HG03378 (cell line): ENCODE measurements at regions not wholly inside any gene's neighbourhood (a gene's known extent, or its start where the extent isn't known, plus 50 kb on each side); places are given as distances from the start of the nearest gene placed in this dataset.

Experiments used
- ATAC-seq: cut with Tn5 transposase; IDR thresholded peaks from one replicate; pipeline ENCODE4 v1.9.1; 2021; ENCODE audit warnings: mild to moderate bottlenecking, moderate library complexity; ENCODE audit not compliant: unreplicated experiment

GRCh38 chr22:49142296-49142695 is 685.4 kb downstream of the BRD1 start:
- ATAC-seq, result no peak

- ATAC-seq, result no peak
Observed at GRCh38 chr22:49141761-49142160, 685.9 kb downstream of the BRD1 start.

- ATAC-seq, result no peak
Observed at GRCh38 chr22:49140911-49141665, 686.6 kb downstream of the BRD1 start.

- ATAC-seq, result no peak
Observed at GRCh38 chr22:49139492-49140151, 688.1 kb downstream of the BRD1 start.

GRCh38 chr22:49138250-49138790 is 689.4 kb downstream of the BRD1 start:
- ATAC-seq, result no peak

- no peak for ATAC-seq
Observed at GRCh38 chr22:49137206-49137840, 690.4 kb downstream of the BRD1 start.

- no peak for ATAC-seq
Observed at GRCh38 chr22:49136816-49137180, 690.9 kb downstream of the BRD1 start.

GRCh38 chr22:49136041-49136815 is 691.4 kb downstream of the BRD1 start:
- no peak for ATAC-seq

GRCh38 chr22:49134076-49134475 is 693.6 kb downstream of the BRD1 start:
- ATAC-seq, result no peak

GRCh38 chr22:49133541-49133940 is 694.1 kb downstream of the BRD1 start:
- no peak for ATAC-seq

- ATAC-seq, result no peak
Observed at GRCh38 chr22:49132009-49132408, 695.7 kb downstream of the BRD1 start.

GRCh38 chr22:49129736-49130135 is 697.9 kb downstream of the BRD1 start:
- no peak for ATAC-seq

- no peak for ATAC-seq
Observed at GRCh38 chr22:49128874-49129273, 698.8 kb downstream of the BRD1 start.

GRCh38 chr22:49124608-49125007 is 703.1 kb downstream of the BRD1 start:
- no peak for ATAC-seq

- ATAC-seq, result no peak
Observed at GRCh38 chr22:49123621-49124192, 704.0 kb downstream of the BRD1 start.

- ATAC-seq, result no peak
Observed at GRCh38 chr22:49119551-49119952, 708.1 kb downstream of the BRD1 start.

- ATAC-seq, result no peak
Observed at GRCh38 chr22:49118065-49118464, 709.6 kb downstream of the BRD1 start.

GRCh38 chr22:49117486-49117885 is 710.2 kb downstream of the BRD1 start:
- ATAC-seq, result no peak

GRCh38 chr22:49116486-49117120 is 711.1 kb downstream of the BRD1 start:
- ATAC-seq, result no peak

- ATAC-seq, result no peak
Observed at GRCh38 chr22:49116021-49116420, 711.7 kb downstream of the BRD1 start.
